Stimulated activated CD4-positive, alpha-beta T cell treated with anti-CD3 and anti-CD28 coated beads, Interleukin-15, amount 100 ng/mL, for 48 hours (primary cell): ENCODE measurements at regions not wholly inside any gene's neighbourhood (a gene's known extent, or its start where the extent isn't known, plus 50 kb on each side); places are given as distances from the start of the nearest gene placed in this dataset.

Experiments used
- DNase-seq, 2 donors: peaks; one replicate each; pipeline ENCODE4 v3.0.0-alpha.2; 2020; ENCODE audit warnings: low read depth in 2 of 2

DNA sequence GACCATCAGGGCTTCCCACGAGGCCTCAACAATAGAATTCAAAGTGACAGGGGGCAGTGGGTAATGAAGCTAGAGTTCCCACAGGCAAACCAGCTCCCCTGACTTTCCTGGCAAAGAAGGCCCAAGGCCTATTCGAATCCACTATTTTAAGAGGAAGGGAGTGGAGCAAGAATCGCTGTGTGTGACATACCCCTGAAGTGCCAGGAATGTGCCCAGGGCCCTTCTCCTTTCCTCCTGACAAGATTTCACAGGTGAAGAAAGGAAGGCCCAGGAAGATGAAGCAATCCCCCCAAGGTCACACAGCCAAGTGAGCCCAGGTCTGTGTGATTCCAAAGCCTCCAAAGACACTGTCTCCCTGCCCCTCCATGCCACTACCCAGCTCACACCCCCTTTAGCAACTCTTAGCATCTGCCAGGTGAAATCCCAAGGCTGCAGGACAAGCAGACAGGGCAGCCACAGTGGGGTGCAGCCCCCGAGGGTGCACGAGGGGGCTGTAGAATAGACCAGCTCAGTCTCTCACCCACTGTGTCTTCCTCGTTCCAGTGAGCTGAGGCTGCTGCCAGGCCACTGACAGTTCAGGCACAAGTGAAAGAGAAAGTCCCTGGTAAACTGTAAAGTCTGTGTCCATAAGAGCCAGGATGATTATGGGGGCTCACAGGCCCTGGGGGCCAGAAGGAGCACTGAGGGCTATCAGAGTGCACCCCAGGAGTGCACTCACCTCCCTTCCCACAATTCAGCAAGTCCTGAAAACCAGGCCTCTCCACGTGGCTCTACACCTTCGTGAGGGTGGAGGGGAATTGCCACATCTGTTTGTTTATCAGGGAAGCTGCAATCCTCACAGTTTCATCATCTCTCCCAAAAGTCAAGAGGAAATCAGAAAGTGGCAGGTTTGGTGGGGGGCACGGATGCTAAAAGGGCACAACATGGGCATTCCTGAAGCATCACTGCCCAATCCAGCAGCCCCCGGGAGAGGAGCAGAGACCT, 70.8 kb upstream of the ZMIZ1 start:
- no peak for DNase-seq

DNA sequence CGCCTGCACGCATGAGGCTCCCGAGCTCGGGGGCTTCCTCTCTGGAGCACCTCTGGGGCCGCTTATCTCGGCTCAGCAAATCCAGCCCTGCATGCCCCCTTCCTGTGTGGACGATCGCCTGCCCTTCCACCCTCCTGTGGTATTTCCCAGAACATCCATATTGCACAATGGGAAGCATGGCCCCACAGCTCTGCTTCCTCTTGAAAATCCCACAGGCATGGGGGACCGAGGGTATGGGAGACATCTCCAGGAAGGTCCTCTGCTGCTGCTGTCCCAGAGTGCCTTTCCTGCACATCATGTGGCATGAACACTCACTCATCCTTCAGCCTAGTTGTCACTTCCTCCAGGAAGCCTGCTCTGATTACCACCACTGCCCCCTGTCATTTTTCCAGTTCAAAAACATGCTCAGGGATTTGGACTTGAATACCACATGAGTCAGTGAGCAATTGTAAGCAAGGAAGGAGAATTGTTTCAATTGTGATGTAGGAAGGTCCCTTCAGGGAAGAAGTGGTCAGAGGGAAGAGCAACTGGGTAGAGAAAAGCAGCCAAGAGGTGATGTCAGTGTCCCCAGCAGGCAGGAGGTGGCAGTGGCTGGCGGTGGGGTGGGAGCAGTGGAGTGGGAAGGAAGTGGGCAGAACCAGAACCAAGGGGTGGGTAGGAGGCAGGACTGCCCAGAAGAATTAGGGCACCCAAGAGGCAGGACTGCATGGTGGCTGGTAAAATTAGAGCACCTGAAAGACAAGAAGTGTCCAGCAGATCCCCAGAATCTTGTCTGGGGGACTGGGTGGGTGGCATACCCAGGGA, 67.5 kb upstream of the ZMIZ1 start:
- DNase-seq = no peak

DNA sequence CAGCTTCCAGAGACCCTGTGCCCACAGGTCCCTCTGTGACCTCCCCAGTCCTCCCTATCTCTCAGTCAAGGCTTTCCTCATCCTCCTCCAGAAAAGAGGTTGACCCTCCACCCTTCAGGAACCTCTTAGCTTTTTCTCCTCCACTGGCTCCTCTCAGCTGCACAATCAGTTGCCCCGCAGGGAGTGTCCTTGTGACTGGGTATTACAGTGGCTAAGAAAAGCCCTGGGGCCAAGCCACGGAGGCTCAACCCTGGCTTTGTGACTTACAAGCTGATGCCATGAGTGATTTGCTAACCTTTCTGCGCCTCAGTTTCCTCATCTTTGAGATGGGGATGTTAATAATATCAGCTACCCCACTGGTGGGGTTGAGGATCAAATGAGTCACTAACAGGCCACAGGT, 66.4 kb upstream of the ZMIZ1 start:
- DNase-seq = no peak

DNA sequence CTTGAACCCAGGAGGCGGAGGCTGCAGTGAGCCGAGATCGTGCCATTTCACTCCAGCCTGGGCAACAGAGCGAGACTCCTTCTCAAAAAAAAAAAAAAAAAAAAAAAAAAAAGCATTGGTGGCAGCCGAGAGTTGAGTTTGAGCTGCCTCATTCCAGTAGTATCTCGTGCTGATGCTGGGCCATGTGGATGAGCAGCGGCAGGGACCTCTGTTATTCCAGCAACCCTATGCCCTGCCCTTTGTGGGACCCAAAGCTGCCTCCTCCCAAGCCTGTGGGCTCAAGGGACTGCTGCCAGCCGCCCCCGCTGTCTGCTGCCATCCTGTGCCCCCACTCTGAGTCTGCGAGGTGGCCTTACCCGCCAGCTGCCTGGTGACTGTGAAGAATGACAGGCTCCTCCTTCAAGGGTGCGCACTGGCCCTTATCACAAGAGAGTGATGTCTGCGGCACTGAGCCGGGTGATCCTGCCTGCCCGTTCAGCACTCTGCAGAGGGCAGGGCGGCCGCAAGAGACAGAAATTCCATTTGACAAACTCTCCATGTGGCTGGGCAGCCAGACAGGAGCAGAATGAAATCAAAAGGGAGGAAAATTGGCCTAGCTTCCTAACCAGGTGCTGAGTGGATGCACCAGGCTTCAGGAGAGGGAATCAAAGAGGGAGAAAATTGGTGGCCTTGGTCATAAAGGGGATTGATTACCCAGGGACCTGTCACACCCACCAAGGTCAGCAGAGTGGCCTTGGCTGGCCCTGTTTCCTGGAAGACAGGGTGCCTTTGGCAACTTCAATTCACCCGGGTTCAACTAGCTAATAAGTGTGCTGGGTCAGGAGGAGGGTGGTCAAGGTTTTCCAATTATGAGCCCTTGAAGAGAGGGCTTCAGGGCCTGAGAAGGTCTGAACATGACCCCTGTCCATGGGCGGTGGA, 65.3 kb upstream of the ZMIZ1 start:
- no peak for DNase-seq

DNA sequence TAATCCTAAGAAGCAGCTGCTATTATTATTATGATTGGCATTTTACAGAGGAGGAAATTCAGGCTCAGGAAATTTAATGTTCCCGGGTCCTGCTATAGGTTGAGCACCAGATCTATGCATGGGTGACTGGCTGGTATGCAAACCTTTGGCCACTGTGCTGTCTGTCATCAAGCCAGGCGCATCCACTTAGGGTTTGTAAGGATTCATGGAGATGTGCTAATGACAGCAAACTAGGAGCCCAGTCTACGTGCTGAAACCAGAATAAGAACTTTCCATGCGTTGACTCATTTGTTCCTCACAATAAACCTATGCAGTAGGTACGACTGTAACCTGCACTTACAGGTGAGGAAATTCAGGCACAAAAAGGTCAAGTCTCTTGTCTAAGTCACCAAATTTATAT, 64.5 kb upstream of the ZMIZ1 start:
- DNase-seq = no peak

DNA sequence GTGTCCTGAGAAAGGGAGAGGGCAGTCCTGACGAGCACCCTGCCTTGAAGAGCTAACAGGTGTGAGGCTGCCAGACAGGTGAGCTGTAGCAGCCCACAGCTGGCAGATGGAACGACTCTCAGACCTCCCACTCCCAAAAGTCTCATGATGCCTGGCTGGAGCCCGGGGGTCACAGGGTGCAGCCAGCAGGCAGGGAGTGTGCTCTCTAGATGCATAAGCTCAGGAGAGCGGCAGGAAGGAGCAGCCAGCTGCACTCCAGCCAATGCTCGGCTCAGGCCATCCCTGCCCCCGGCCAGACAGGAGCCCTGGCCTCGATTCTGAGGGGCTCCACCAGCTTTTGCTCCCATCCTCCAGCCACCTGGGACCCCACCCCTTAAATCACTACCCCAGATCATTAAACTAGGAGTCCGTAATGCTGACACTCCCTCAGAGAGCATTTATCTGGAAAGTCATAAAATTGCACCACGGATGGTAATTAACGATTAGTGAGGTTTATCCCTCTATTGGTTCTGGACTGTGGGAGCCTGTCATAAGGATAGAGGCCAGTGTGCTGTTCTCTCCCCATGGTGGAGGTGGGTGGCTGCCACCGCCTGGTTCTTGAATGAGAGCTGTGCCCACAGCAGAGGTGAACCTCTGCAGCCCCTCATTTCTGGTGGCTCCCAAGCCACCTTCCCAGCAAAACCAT, 63.5 kb upstream of the ZMIZ1 start:
- DNase-seq = no peak

DNA sequence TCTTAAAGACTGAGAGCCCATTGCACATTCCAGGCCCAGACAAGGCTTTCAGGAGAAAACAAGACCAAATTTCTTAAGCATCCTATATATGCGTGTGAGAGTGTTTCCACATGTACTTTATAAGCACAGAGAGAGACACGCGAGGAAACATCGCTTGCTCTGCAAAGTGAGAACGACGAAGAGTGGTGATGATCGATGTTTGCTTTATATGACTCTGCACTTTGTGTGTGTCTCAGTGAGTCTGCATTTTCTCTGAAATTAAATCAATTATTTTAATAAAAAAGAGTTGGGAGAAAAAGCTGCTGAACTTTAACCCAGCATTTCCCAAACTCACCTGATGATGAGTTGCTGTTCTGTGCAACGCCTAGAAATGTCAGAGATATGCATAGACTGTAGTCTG, 61.7 kb upstream of the ZMIZ1 start:
- DNase-seq = no peak

DNA sequence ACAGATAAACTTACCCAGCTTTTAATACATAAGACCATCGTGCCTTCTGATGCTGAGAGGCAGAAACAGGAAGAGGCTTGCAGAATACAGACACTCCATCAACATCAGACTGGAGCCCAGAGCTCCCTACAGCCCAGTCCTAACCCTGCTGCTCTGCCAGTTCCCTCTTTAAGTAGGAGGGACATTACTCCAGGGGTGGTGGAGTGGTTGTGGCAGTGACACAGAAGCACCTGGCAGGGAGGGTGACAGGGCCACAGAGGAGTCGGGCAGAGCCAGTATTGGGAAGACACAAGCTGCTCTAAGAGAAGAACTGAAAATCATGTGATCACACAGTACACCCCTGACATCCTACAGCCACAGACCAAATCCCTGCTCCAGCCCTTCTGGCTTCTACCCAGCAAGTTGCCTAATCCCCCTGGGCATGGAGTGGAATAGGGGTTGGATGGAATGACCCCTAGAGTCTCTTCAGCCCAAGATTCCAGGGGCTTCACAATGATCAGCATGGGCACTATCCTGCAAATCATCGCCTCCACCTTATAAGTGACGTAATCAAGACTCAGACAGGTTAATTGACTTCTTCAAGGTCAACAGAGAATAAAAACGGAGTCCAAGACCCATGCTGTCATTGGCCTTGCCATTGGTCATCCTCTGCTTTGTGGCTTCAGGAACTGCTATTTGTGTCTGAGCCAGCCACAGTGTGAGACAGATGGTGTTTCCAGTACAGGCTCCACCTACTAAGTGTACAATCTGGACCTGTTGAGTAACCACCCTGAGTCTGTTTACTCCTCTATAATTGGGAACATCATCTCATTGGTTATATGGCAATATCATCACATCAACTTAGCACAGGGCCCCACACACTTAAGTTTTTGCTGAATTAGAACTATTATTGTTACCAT, 61.1 kb upstream of the ZMIZ1 start:
- DNase-seq = no peak

DNA sequence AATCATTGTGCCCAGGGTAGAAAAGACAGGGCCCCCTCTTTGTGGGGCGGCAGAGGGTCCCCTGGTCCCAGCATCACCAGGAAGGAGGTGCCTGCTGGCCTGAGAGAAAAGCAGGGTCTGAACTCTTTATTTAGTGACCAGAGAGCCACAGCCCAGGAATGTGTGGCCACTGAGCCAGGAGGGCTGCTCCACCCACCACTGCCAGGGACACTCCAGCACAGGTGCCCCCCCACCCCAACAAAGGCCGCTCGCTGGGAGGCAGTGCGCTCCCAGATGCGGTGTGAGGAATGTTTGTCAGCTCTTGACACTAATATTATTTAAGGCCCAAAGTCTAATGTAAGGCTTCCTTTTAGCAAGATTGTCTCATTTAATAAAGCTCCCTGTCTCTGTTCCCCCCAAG, 59.6 kb upstream of the ZMIZ1 start:
- DNase-seq = no peak

DNA sequence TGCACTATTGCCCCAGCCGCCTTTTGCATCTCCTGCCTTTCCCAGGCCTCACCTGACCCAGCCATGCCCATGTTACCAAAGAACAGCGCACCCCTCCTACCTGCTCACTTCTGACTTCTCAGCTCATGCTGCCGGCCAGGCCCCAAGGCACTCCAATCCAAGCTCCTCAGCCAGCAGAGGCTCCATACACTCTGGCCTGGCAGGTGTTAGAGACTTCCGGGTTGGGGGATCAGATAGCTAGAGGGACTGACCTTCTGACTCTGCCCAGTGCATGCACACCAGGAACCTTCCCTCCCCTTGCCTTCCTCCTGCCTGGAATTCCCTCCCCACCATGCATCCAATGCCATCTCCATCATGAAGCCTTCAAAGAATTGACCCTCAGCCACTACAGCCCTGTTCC, 56.2 kb upstream of the ZMIZ1 start:
- no peak for DNase-seq

DNA sequence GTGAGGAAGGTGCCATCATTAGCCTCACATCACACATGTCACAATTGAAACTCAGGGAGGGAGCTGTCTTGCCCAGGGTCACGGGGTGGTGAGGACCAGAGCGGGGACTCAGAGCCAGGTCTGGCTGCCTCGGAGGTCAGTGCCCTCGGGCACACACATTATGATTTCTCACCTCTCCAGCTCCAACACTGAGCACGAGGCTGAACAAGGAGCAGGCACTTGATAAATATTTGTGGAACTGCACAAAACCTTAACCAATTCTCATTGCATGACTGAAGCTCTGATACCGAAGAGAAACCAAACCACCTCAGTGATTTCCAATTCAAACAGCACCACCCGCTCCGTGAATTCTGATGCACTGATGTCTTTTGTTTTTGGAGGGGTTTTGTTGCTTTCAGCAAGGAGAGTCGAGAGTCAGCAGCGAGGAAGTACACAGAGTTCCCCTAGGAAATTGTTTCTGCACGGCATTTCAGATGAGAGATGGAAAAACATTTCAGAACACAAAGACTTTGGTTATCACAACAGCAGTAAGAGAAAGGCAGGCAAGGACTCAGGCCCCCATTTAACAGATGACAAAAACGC, 55.3 kb upstream of the ZMIZ1 start:
- DNase-seq = no peak

DNA sequence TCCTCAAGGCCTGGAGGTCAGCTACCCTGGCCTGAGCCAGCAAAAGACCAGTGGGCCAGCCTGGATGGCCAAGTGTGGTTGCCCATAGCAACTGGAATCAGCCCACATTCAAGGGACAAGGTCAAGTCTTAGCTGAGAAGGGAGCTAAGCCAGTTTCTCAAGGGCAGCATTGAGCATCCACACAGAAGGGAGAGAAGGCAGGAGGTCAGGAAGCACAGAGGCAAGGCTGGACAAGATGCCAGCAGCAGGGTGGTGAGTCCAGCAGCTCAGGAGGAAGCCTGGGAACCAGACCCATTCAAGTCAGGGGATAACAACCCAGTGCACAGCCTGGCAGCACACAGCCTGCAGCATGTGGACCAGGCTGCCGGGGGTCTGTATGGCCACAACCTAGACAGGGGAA, 54.0 kb upstream of the ZMIZ1 start:
- no peak for DNase-seq

DNA sequence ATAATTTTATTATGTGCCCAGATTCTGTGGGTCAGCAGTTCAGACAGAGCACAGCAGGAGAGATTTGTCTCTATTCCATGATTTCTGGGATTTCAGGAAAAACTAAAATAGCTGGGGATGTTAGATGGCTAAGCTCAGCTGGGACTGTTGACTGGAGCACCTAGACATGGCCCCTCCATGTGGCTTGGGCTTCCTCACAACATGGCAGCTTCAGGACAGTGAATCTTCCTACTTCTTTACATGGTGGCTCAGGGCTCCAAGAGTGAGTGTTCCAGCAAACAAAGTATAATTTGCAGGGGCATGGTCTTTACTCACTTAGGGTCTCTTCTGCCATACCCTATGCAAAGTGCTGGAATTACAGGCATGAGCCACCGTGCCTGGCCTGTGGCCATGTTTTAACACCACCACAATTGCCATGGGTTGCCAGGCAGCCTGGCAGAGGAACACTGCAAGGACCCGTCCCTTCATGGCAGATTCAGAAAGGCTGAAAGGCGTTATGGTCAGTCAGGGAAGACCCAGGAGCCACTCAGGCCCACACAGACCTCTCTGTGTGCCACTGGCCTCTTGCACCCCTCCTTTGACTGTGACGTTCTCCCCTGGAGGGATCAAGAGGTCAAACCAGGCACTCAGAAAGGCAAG, 50.8 kb upstream of the ZMIZ1 start:
- DNase-seq = no peak

DNA sequence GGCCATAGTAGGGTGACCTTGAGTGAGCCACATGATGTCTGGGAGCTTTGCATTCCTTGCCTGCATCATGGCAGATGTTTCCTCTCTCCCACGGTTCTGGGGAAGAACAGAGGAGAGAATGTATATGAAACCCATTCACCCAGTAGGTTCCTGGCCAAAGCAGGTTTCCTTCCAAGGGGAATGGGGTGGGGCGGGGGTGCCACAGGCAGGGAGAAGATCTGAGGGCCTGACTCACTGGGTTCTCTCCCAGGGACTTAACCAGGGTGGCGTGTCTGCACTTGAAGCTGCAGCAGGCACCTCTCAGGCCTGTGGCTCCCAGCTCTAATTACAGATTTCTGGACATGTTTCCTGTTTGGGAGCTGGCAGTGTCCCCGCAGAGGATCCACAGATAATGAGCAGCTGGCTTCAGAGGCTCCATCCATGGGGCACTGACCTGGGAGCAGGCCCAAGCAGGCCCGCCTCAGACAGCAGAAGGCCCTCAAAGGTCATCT, 50.2 kb upstream of the ZMIZ1 start:
- no peak for DNase-seq
